OCI-LY3 (cell line): ENCODE measurements at regions not wholly inside any gene's neighbourhood (a gene's known extent, or its start where the extent isn't known, plus 50 kb on each side); places are given as distances from the start of the nearest gene placed in this dataset.

Source experiments
- EZH2phosphoT487 ChIP-seq: fragments of 200-600 bp; shearing (Covaris generic); IDR thresholded peaks from 2 replicates; pipeline ENCODE4 v1.6.1; 2018; ENCODE audit warnings: antibody characterized with exemption, mixed run types, low read depth
- TF ChIP-seq, protein P1 (sequence below): fragments of 200-600, 300-600 bp; sonication (generic); IDR thresholded peaks from 2 replicates; pipeline ENCODE4 v1.5.1; 2014; ENCODE audit warnings: antibody characterized with exemption, low read length, low read depth

- TF ChIP-seq, protein P1, sequence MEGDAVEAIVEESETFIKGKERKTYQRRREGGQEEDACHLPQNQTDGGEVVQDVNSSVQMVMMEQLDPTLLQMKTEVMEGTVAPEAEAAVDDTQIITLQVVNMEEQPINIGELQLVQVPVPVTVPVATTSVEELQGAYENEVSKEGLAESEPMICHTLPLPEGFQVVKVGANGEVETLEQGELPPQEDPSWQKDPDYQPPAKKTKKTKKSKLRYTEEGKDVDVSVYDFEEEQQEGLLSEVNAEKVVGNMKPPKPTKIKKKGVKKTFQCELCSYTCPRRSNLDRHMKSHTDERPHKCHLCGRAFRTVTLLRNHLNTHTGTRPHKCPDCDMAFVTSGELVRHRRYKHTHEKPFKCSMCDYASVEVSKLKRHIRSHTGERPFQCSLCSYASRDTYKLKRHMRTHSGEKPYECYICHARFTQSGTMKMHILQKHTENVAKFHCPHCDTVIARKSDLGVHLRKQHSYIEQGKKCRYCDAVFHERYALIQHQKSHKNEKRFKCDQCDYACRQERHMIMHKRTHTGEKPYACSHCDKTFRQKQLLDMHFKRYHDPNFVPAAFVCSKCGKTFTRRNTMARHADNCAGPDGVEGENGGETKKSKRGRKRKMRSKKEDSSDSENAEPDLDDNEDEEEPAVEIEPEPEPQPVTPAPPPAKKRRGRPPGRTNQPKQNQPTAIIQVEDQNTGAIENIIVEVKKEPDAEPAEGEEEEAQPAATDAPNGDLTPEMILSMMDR: no peak
- TF ChIP-seq EZH2phosphoT487: no peak
Observed at GRCh38 chr10:33889371-33889770, 554.9 kb upstream of the NRP1 start.
